ENCODE measurements at regions not wholly inside any gene's neighbourhood (a gene's known extent, or its start where the extent isn't known, plus 50 kb on each side); places are given as distances from the start of the nearest gene placed in this dataset.

GRCh38 chr9:80926611-80927010, 762.7 kb downstream of the TLE1 start:
- TF ChIP-seq POLR2AphosphoS5 (IDR thresholded peaks at IDR 0.05; ENCODE audit: borderline replicate concordance, low read depth, low read length) (no peak), EZH2 (IDR thresholded peaks at IDR 0.05) (no peak), FOXP2 (optimal IDR thresholded peaks at IDR 0.05; ENCODE audit: control extremely low read depth, extremely low read length, insufficient read depth) (no peak)
- no peak for DNase-seq (ENCODE audit: low read depth, low spot score)
- Histone ChIP-seq H3K36me3 (ENCODE audit: insufficient read depth, low read length) (no peaks in the 10 kb centered on the region), H3K27ac (no peak overlapping the region), H3K9me3 (ENCODE audit: low read depth, low read length) (no peaks in the 10 kb centered on the region), H3K4me3 (no peak overlapping the region), H3K9ac (ENCODE audit: insufficient read length) (no peak overlapping the region)

- TF ChIP-seq EZH2 (IDR thresholded peaks at IDR 0.05) (no peak), FOXP2 (optimal IDR thresholded peaks at IDR 0.05; ENCODE audit: control extremely low read depth, extremely low read length, insufficient read depth) (no peak), POLR2AphosphoS5 (IDR thresholded peaks at IDR 0.05; ENCODE audit: borderline replicate concordance, low read depth, low read length) (no peak)
- Histone ChIP-seq H3K4me3 (no peak overlapping the region), H3K27ac (no peak overlapping the region), H3K9me3 (ENCODE audit: low read depth, low read length) (no peaks in the 10 kb centered on the region), H3K9ac (ENCODE audit: insufficient read length) (no peak overlapping the region), H3K36me3 (ENCODE audit: insufficient read depth, low read length) (no peaks in the 10 kb centered on the region)
- DNase-seq (ENCODE audit: low read depth, low spot score), result no peak
Measured at GRCh38 chr9:80922544-80922943, 766.8 kb downstream of the TLE1 start.

- no peaks in the 10 kb centered on the region for H3K9me3 ChIP-seq (ENCODE audit: low read depth, low read length)
- no peaks in the 10 kb centered on the region for H3K36me3 ChIP-seq (ENCODE audit: insufficient read depth, low read length)
- TF ChIP-seq POLR2AphosphoS5 (IDR thresholded peaks at IDR 0.05; ENCODE audit: borderline replicate concordance, low read depth, low read length) (no peak), EZH2 (IDR thresholded peaks at IDR 0.05) (no peak), FOXP2 (optimal IDR thresholded peaks at IDR 0.05; ENCODE audit: control extremely low read depth, extremely low read length, insufficient read depth) (no peak)
- no peak overlapping the region for H3K4me3 ChIP-seq
- H3K9ac ChIP-seq (ENCODE audit: insufficient read length), result no peak overlapping the region
- no peak overlapping the region for H3K27ac ChIP-seq
- DNase-seq (ENCODE audit: low read depth, low spot score), result no peak
Measured at GRCh38 chr9:80906728-80907127, 782.6 kb downstream of the TLE1 start.

- H3K9ac ChIP-seq (ENCODE audit: insufficient read length), result no peak overlapping the region
- no peak for DNase-seq (ENCODE audit: low read depth, low spot score)
- H3K27ac ChIP-seq, result no peak overlapping the region
- no peak for TF ChIP-seq POLR2AphosphoS5 (IDR thresholded peaks at IDR 0.05; ENCODE audit: borderline replicate concordance, low read depth, low read length)
- no peak for TF ChIP-seq EZH2 (IDR thresholded peaks at IDR 0.05)
- no peak for TF ChIP-seq FOXP2 (optimal IDR thresholded peaks at IDR 0.05; ENCODE audit: control extremely low read depth, extremely low read length, insufficient read depth)
- no peaks in the 10 kb centered on the region for H3K9me3 ChIP-seq (ENCODE audit: low read depth, low read length)
- no peak overlapping the region for H3K4me3 ChIP-seq
- no peaks in the 10 kb centered on the region for H3K36me3 ChIP-seq (ENCODE audit: insufficient read depth, low read length)
Measured at GRCh38 chr9:80899208-80899607, 790.1 kb downstream of the TLE1 start.

- DNase-seq (ENCODE audit: low read depth, low spot score), result no peak
- Histone ChIP-seq H3K9ac (ENCODE audit: insufficient read length) (no peak overlapping the region), H3K36me3 (ENCODE audit: insufficient read depth, low read length) (no peaks in the 10 kb centered on the region), H3K27ac (no peak overlapping the region), H3K9me3 (ENCODE audit: low read depth, low read length) (no peaks in the 10 kb centered on the region), H3K4me3 (no peak overlapping the region)
- TF ChIP-seq EZH2 (IDR thresholded peaks at IDR 0.05) (no peak), POLR2AphosphoS5 (IDR thresholded peaks at IDR 0.05; ENCODE audit: borderline replicate concordance, low read depth, low read length) (no peak), FOXP2 (optimal IDR thresholded peaks at IDR 0.05; ENCODE audit: control extremely low read depth, extremely low read length, insufficient read depth) (no peak)
Measured at GRCh38 chr9:80893190-80893589, 796.2 kb downstream of the TLE1 start.

GRCh38 chr9:80892703-80893102, 796.6 kb downstream of the TLE1 start:
- DNase-seq (ENCODE audit: low read depth, low spot score), result no peak
- no peak overlapping the region for H3K27ac ChIP-seq
- no peak overlapping the region for H3K4me3 ChIP-seq
- H3K36me3 ChIP-seq (ENCODE audit: insufficient read depth, low read length), result no peaks in the 10 kb centered on the region
- no peak for TF ChIP-seq EZH2 (IDR thresholded peaks at IDR 0.05)
- no peak for TF ChIP-seq POLR2AphosphoS5 (IDR thresholded peaks at IDR 0.05; ENCODE audit: borderline replicate concordance, low read depth, low read length)
- TF ChIP-seq FOXP2 (optimal IDR thresholded peaks at IDR 0.05; ENCODE audit: control extremely low read depth, extremely low read length, insufficient read depth), result no peak
- H3K9ac ChIP-seq (ENCODE audit: insufficient read length), result no peak overlapping the region
- H3K9me3 ChIP-seq (ENCODE audit: low read depth, low read length), result no peaks in the 10 kb centered on the region

- no peak for TF ChIP-seq FOXP2 (optimal IDR thresholded peaks at IDR 0.05; ENCODE audit: control extremely low read depth, extremely low read length, insufficient read depth)
- TF ChIP-seq EZH2 (IDR thresholded peaks at IDR 0.05), result no peak
- TF ChIP-seq POLR2AphosphoS5 (IDR thresholded peaks at IDR 0.05; ENCODE audit: borderline replicate concordance, low read depth, low read length), result no peak
- no peak for DNase-seq (ENCODE audit: low read depth, low spot score)
- no peak overlapping the region for H3K4me3 ChIP-seq
- H3K27ac ChIP-seq, result no peak overlapping the region
- H3K9ac ChIP-seq (ENCODE audit: insufficient read length), result no peak overlapping the region
- H3K9me3 ChIP-seq (ENCODE audit: low read depth, low read length), result no peaks in the 10 kb centered on the region
- H3K36me3 ChIP-seq (ENCODE audit: insufficient read depth, low read length), result no peaks in the 10 kb centered on the region
Measured at GRCh38 chr9:80890124-80890523, 799.2 kb downstream of the TLE1 start.

GRCh38 chr9:80885894-80886293, 803.5 kb downstream of the TLE1 start:
- Histone ChIP-seq H3K9ac (ENCODE audit: insufficient read length) (no peak overlapping the region), H3K4me3 (no peak overlapping the region), H3K27ac (no peak overlapping the region), H3K9me3 (ENCODE audit: low read depth, low read length) (no peaks in the 10 kb centered on the region), H3K36me3 (ENCODE audit: insufficient read depth, low read length) (no peaks in the 10 kb centered on the region)
- no peak for DNase-seq (ENCODE audit: low read depth, low spot score)
- TF ChIP-seq POLR2AphosphoS5 (IDR thresholded peaks at IDR 0.05; ENCODE audit: borderline replicate concordance, low read depth, low read length) (no peak), FOXP2 (optimal IDR thresholded peaks at IDR 0.05; ENCODE audit: control extremely low read depth, extremely low read length, insufficient read depth) (no peak), EZH2 (IDR thresholded peaks at IDR 0.05) (no peak)

- Histone ChIP-seq H3K36me3 (ENCODE audit: insufficient read depth, low read length) (no peaks in the 10 kb centered on the region), H3K27ac (no peak overlapping the region), H3K9ac (ENCODE audit: insufficient read length) (no peak overlapping the region), H3K4me3 (no peak overlapping the region), H3K9me3 (ENCODE audit: low read depth, low read length) (no peaks in the 10 kb centered on the region)
- no peak for TF ChIP-seq POLR2AphosphoS5 (IDR thresholded peaks at IDR 0.05; ENCODE audit: borderline replicate concordance, low read depth, low read length)
- TF ChIP-seq FOXP2 (optimal IDR thresholded peaks at IDR 0.05; ENCODE audit: control extremely low read depth, extremely low read length, insufficient read depth), result no peak
- no peak for TF ChIP-seq EZH2 (IDR thresholded peaks at IDR 0.05)
- DNase-seq (ENCODE audit: low read depth, low spot score), result no peak
Measured at GRCh38 chr9:80883826-80884579, 805.3 kb downstream of the TLE1 start.
